GM19238 (cell line): ENCODE measurements at regions not wholly inside any gene's neighbourhood (a gene's known extent, or its start where the extent isn't known, plus 50 kb on each side); places are given as distances from the start of the nearest gene placed in this dataset.

ENCODE experiments used
- DNase-seq: peaks from one replicate; pipeline ENCODE4 v3.0.0; 2011; ENCODE audit warnings: low spot score; ENCODE audit not compliant: insufficient read length

- no peak for DNase-seq
Observed at GRCh38 chr9:8262625-8263622, 463.3 kb upstream of the DMAC1 start.

GRCh38 chr9:8261737-8262136 lies 462.2 kb upstream of the DMAC1 start:
- DNase-seq = no peak

- no peak for DNase-seq
Observed at GRCh38 chr9:8259028-8259427, 459.4 kb upstream of the DMAC1 start.

- no peak for DNase-seq
Observed at GRCh38 chr9:8256880-8257279, 457.3 kb upstream of the DMAC1 start.

- no peak for DNase-seq
Observed at GRCh38 chr9:8255850-8256249, 456.3 kb upstream of the DMAC1 start.

GRCh38 chr9:8254541-8254940 lies 455.0 kb upstream of the DMAC1 start:
- DNase-seq = no peak

- no peak for DNase-seq
Observed at GRCh38 chr9:8252445-8252844, 452.9 kb upstream of the DMAC1 start.

GRCh38 chr9:8251566-8251965 lies 452.0 kb upstream of the DMAC1 start:
- DNase-seq = no peak

- no peak for DNase-seq
Observed at GRCh38 chr9:8244505-8245092, 445.0 kb upstream of the DMAC1 start.

- no peak for DNase-seq
Observed at GRCh38 chr9:8241201-8241600, 441.6 kb upstream of the DMAC1 start.

- DNase-seq = no peak
Observed at GRCh38 chr9:8237096-8237495, 437.5 kb upstream of the DMAC1 start.

- DNase-seq = no peak
Observed at GRCh38 chr9:8235489-8235888, 435.9 kb upstream of the DMAC1 start.

GRCh38 chr9:8234316-8234715 lies 434.7 kb upstream of the DMAC1 start:
- no peak for DNase-seq

GRCh38 chr9:8232726-8233125 lies 433.1 kb upstream of the DMAC1 start:
- no peak for DNase-seq

- DNase-seq = no peak
Observed at GRCh38 chr9:8229226-8229625, 429.6 kb upstream of the DMAC1 start.

- DNase-seq = no peak
Observed at GRCh38 chr9:8224381-8224801, 424.8 kb upstream of the DMAC1 start.

- no peak for DNase-seq
Observed at GRCh38 chr9:8223861-8224260, 424.3 kb upstream of the DMAC1 start.

- no peak for DNase-seq
Observed at GRCh38 chr9:8221462-8221861, 421.9 kb upstream of the DMAC1 start.

- DNase-seq = no peak
Observed at GRCh38 chr9:8208465-8208864, 408.9 kb upstream of the DMAC1 start.

GRCh38 chr9:8207596-8207995 lies 408.0 kb upstream of the DMAC1 start:
- no peak for DNase-seq

GRCh38 chr9:8206720-8207119 lies 407.1 kb upstream of the DMAC1 start:
- DNase-seq = no peak

- DNase-seq = no peak
Observed at GRCh38 chr9:8205576-8205975, 406.0 kb upstream of the DMAC1 start.

- DNase-seq = no peak
Observed at GRCh38 chr9:8189881-8190280, 390.3 kb upstream of the DMAC1 start.
